Calu3 (cell line): ENCODE measurements at regions not wholly inside any gene's neighbourhood (a gene's known extent, or its start where the extent isn't known, plus 50 kb on each side); places are given as distances from the start of the nearest gene placed in this dataset.

Experiments used
- BruUV-seq: library from RNA; stranded (reverse); fragments of 400-500 nt; replicated peaks from 2 replicates; lab custom pipeline; 2021; lab: Mats Ljungman, UMichigan
- CTCF ChIA-PET: fragments of 300-600 bp; sonication (Branson Sonifier 250); formaldehyde crosslinking; loops from one replicate; lab custom pipeline; 2022; ENCODE audit warnings: antibody characterized with exemption; lab: Charles Lee
- DNase-seq: peaks from one replicate; pipeline ENCODE4 v3.0.0; 2022
- H3K27ac Mint-ChIP-seq: one replicate; pipeline ENCODE4 v1.8.0; 2022; ENCODE audit warnings: mixed read lengths; ENCODE audit not compliant: unreplicated experiment
- H3K27me3 Mint-ChIP-seq: one replicate; pipeline ENCODE4 v1.8.0; 2022; ENCODE audit warnings: mixed read lengths; ENCODE audit not compliant: unreplicated experiment
- H3K36me3 Mint-ChIP-seq: one replicate; pipeline ENCODE4 v1.8.0; 2022; ENCODE audit warnings: mild to moderate bottlenecking, moderate library complexity, mixed read lengths; ENCODE audit not compliant: insufficient read depth, unreplicated experiment
- H3K4me1 Mint-ChIP-seq: one replicate; pipeline ENCODE4 v1.8.0; 2022; ENCODE audit warnings: mild to moderate bottlenecking, low read depth, mixed read lengths; ENCODE audit not compliant: unreplicated experiment
- H3K4me3 Mint-ChIP-seq: one replicate; pipeline ENCODE4 v1.8.0; 2022; ENCODE audit warnings: mild to moderate bottlenecking, low read depth, moderate library complexity, mixed read lengths; ENCODE audit not compliant: unreplicated experiment
- H3K9me3 Mint-ChIP-seq: one replicate; pipeline ENCODE4 v1.8.0; 2022; ENCODE audit warnings: low read depth, mixed read lengths; ENCODE audit not compliant: unreplicated experiment
- CTCF ChIP-seq: fragments of 200-600 bp; IDR thresholded peaks from one replicate; pipeline ENCODE4 v1.8.0; 2022; ENCODE audit warnings: antibody characterized with exemption; ENCODE audit not compliant: unreplicated experiment
- intact Hi-C: fragments of 100-400 bp; cut with micrococcal nuclease; formaldehyde crosslinking; loops from one replicate; pipeline ENCODE4 v1.10.0; 2022; ENCODE audit not compliant: unreplicated experiment

- DNase-seq: no peak
- intact Hi-C loops: no loop called here
- peaks cover 21% of the 10 kb centered on the region for H3K4me1 Mint-ChIP-seq
- H3K9me3 Mint-ChIP-seq: no peaks in the 10 kb centered on the region
- BruUV-seq: no TSS peak
- H3K27ac Mint-ChIP-seq: no peak overlapping the region
- H3K27me3 Mint-ChIP-seq: no peaks in the 10 kb centered on the region
- no peaks in the 10 kb centered on the region for H3K36me3 Mint-ChIP-seq
- CTCF ChIA-PET: no interaction called here
- no peak for TF ChIP-seq CTCF
- H3K4me3 Mint-ChIP-seq: no peak overlapping the region
These were observed 289.5 kb upstream of the BOD1L1 start for GRCh38 chr4:13917015-13917414.

GRCh38 chr4:13918110-13918509, 290.6 kb upstream of the BOD1L1 start:
- no peaks in the 10 kb centered on the region for H3K27me3 Mint-ChIP-seq
- CTCF ChIA-PET: no interaction called here
- peaks cover 21% of the 10 kb centered on the region for H3K4me1 Mint-ChIP-seq
- H3K36me3 Mint-ChIP-seq: no peaks in the 10 kb centered on the region
- H3K9me3 Mint-ChIP-seq: no peaks in the 10 kb centered on the region
- H3K27ac Mint-ChIP-seq: no peak overlapping the region
- intact Hi-C loops: no loop called here
- BruUV-seq: no TSS peak
- no peak for TF ChIP-seq CTCF
- H3K4me3 Mint-ChIP-seq: no peak overlapping the region
- no peak for DNase-seq

GRCh38 chr4:13918991-13919441, 291.5 kb upstream of the BOD1L1 start:
- no peaks in the 10 kb centered on the region for H3K27me3 Mint-ChIP-seq

GRCh38 chr4:13920111-13920875, 292.8 kb upstream of the BOD1L1 start:
- no peaks in the 10 kb centered on the region for H3K27me3 Mint-ChIP-seq
- H3K27ac Mint-ChIP-seq: peak overlapping the region; percentile 70
- no TSS peak for BruUV-seq
- peaks cover 21% of the 10 kb centered on the region for H3K4me1 Mint-ChIP-seq
- intact Hi-C loops: no loop called here
- no peak overlapping the region for H3K4me3 Mint-ChIP-seq
- DNase-seq: no peak
- no peaks in the 10 kb centered on the region for H3K36me3 Mint-ChIP-seq
- no peak for TF ChIP-seq CTCF
- CTCF ChIA-PET: interaction anchor here (0.7 to 0.8 kb wide), 2 partner anchors 8 to 242 kb away, joined by 3 to 4 read pairs; no protein-coding TSS in a partner anchor
- peaks cover 6% of the 10 kb centered on the region for H3K9me3 Mint-ChIP-seq

More at GRCh38 chr4:13918991-13919441, 291.5 kb upstream of the BOD1L1 start:
- Mint-ChIP-seq H3K4me1 (peaks cover 21% of the 10 kb centered on the region), H3K4me3 (no peak overlapping the region), H3K36me3 (no peaks in the 10 kb centered on the region), H3K9me3 (no peaks in the 10 kb centered on the region), H3K27ac (no peak overlapping the region)
- no TSS peak for BruUV-seq
- no peak for TF ChIP-seq CTCF
- intact Hi-C loops: no loop called here
- CTCF ChIA-PET: no interaction called here
- DNase-seq: no peak
